GM12891 (cell line): ENCODE measurements at regions not wholly inside any gene's neighbourhood (a gene's known extent, or its start where the extent isn't known, plus 50 kb on each side); places are given as distances from the start of the nearest gene placed in this dataset.

Experiments used
- POLR2A ChIP-seq: IDR thresholded peaks from 2 replicates; pipeline ENCODE4 v1.6.1; 2011; ENCODE audit warnings: low read depth, low read length, control low read depth
- POLR2AphosphoS5 ChIP-seq: IDR thresholded peaks from 2 replicates; pipeline ENCODE4 v1.6.1; 2011; ENCODE audit warnings: low read depth, low read length, control low read depth
- SPI1 ChIP-seq: IDR thresholded peaks from 2 replicates; pipeline ENCODE4 v1.6.1; 2011; ENCODE audit warnings: low read depth, low read length, control low read depth

DNA sequence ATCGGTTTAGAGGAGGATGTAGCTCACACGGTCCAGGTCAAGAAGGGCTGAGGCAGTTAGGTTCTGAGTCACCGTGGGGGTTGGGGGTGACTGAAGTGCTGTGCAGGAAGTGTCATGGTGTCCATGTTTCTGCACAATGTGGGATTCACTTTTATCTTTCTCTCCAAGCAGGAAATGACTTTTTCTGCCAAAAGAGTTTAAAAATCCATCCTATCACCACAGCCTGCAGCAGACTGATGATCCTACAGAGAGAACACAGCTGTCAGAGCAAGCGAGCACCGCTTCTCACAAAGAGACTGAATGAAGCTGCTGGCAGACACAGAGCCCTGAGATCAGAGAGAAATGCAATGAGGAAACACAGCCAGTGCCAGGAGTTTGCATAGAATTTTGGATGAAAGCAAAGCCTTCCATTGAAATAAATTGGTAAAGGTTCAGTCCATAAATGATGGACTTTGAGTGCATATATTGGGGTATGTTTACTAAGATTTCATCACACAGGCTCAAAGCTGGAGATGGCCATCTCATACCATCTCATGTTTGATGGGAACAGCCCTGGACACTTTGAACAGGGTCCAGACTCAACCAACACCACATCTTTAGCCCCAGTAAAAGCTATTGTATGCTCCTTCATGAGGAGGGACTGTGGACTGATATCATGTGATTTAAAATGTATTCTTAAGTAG lies 213.9 kb upstream of the FBXL7 start:
- TF ChIP-seq POLR2AphosphoS5: no peak
- no peak for TF ChIP-seq SPI1
- TF ChIP-seq POLR2A: no peak
